ENCODE measurements at regions not wholly inside any gene's neighbourhood (a gene's known extent, or its start where the extent isn't known, plus 50 kb on each side); places are given as distances from the start of the nearest gene placed in this dataset.

DNA sequence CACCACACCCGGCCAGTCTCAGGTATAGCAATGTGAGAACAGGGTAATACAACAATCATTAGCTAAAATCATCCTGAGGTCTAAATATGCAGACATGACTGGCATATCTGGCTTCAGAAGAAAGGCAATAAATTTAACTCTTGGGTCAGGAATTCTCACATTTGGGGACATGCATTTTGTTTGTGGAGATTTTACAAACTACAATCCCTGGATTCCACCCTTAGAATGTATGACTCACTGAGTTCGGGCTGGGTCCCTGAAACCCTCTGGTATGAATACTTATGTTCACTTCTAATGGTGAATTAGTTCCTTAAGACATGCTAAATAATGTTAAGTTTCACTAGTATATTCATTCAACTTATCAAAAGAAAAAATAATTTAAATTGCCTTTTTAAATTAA is 98.9 kb upstream of the HMGA2 start:
- TF ChIP-seq, protein P1, sequence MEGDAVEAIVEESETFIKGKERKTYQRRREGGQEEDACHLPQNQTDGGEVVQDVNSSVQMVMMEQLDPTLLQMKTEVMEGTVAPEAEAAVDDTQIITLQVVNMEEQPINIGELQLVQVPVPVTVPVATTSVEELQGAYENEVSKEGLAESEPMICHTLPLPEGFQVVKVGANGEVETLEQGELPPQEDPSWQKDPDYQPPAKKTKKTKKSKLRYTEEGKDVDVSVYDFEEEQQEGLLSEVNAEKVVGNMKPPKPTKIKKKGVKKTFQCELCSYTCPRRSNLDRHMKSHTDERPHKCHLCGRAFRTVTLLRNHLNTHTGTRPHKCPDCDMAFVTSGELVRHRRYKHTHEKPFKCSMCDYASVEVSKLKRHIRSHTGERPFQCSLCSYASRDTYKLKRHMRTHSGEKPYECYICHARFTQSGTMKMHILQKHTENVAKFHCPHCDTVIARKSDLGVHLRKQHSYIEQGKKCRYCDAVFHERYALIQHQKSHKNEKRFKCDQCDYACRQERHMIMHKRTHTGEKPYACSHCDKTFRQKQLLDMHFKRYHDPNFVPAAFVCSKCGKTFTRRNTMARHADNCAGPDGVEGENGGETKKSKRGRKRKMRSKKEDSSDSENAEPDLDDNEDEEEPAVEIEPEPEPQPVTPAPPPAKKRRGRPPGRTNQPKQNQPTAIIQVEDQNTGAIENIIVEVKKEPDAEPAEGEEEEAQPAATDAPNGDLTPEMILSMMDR (IDR thresholded peaks at IDR 0.05; ENCODE audit: low read length), result no peak
- TF ChIP-seq EZH2 (optimal IDR thresholded peaks at IDR 0.05; ENCODE audit: low read depth, low read length) (no peak), EZH2phosphoT487 (IDR thresholded peaks at IDR 0.05; ENCODE audit: low read length) (no peak)

All from MM.1S (cell line).